Stimulated activated CD4-positive, alpha-beta T cell treated with anti-CD3 and anti-CD28 coated beads, Interleukin-4, amount 100 ng/mL, for 24 hours (primary cell): ENCODE measurements at regions not wholly inside any gene's neighbourhood (a gene's known extent, or its start where the extent isn't known, plus 50 kb on each side); places are given as distances from the start of the nearest gene placed in this dataset.

Experiments used
- DNase-seq: peaks from one replicate; pipeline ENCODE4 v3.0.0-alpha.2; 2020

- DNase-seq: no peak
Measured at GRCh38 chr4:19987746-19988145, 264.0 kb upstream of the SLIT2 start.

GRCh38 chr4:19983072-19983471 is 268.6 kb upstream of the SLIT2 start:
- no peak for DNase-seq

- no peak for DNase-seq
Measured at GRCh38 chr4:19982556-19982955, 269.1 kb upstream of the SLIT2 start.

- no peak for DNase-seq
Measured at GRCh38 chr4:19971829-19972228, 279.9 kb upstream of the SLIT2 start.

DNA sequence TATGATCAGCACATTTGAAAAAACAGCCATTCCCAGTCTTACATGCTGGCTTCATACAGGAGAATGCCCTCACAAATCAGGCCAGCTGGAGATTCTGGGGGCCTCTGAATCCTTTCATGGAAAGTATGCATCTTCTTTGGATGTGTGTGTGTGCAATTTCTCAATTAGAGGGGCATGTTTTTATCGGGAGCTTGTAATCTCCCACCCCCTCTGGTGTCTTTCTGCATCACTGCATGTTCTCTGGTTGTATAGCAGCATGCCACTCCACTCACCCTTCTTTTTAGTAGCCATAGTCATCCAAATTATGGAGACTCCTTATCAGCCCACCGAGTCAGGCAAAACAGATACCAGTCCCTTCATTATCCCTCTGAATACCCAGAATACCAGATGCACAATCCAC is 282.2 kb upstream of the SLIT2 start:
- no peak for DNase-seq

DNA sequence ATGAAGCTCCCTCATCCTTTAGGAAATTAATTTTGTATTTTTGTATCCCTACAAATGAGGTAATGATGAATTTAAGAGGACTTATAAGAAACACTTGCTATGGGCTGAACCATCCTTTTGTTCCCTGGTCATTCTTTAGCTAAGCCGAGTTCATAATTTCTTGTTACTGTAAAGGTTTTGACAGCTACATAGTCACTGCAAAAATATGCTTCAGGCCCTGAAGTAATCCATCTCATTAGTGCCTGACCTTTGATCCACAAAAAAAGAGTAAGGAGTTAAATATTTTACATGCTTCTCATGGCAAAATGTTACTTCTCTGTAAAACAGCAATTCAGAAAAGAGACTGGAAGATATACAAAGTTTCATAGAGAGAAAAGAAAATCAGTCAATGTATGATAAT is 290.6 kb upstream of the SLIT2 start:
- DNase-seq: no peak

GRCh38 chr4:19958848-19959247 is 292.9 kb upstream of the SLIT2 start:
- no peak for DNase-seq

DNA sequence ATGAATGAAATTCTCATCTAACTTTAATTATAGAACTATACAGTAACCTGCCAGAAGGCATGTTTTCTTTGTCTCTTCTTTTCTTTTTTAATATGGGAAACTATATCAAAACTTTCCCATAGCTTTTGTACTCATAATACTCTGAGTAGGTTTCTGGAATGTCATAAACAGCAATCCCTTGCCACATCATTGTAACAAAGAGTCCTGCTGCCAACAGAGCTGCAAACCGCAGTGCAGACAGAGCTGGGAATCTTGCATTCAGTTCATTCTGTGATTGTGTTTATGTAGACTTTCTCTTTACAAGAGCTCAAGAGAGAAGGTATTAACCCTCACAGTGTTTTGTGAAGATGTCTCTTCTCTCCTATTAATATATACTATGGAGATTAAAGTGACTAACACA is 304.4 kb upstream of the SLIT2 start:
- DNase-seq: no peak

GRCh38 chr4:19945979-19946380 is 305.7 kb upstream of the SLIT2 start:
- DNase-seq: no peak

DNA sequence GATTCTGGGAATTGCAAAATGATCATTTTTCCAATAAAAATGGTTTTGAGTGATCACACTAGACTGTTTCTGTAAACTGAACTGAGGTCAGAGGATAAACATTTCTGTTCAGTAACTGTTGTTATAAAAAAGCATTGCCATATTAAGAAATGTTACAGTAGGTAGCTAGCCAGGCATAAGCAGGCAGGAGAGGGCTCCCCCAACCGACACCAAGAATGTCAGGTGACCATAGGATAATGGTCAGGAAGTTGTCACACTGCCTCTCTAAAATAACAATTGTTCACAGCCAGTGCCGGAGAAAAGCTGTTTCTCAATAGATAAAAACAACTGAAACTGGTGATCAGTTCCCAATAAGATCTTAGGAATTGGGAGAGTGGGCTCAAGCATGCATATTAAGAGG is 306.2 kb upstream of the SLIT2 start:
- DNase-seq: no peak

DNA sequence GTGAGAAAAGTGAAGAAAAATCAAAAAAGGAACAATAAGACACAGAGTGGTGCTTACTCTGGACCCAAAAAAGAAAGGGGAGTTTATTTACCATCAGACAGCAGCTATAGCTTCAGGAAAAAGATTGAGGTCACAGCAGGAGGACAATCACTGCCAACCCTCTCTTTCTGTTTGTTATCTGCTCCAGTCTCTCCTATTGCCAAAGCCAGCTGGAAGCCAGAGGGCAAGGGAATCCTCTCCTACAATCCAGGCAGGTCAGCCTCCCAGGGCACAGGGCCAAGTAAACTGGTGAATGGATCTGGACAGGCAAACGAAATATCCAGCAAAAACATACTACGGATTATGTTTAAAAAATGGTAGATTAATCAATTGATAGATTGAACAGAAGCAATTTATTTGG is 306.9 kb upstream of the SLIT2 start:
- no peak for DNase-seq

- DNase-seq: no peak
Measured at GRCh38 chr4:19944251-19944650, 307.5 kb upstream of the SLIT2 start.

DNA sequence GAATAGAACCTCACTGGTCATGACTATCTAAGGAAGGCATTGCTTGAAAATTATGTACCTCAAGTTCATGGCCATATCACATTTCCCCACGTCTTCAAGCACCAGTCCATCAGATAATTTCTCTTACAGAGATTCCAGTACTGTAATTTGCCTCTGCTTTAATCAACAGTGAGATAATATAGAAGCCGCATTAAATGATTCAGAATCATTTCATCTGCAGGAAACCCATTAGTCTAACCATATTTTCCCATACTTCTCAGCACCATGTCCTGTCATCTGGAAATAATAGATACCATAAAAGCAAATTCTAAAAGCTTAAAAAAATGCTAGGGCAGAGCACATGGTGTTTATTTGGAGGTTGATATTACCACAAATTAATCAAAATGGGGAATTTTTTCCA is 310.3 kb upstream of the SLIT2 start:
- no peak for DNase-seq

GRCh38 chr4:19940861-19941260 is 310.8 kb upstream of the SLIT2 start:
- no peak for DNase-seq

DNA sequence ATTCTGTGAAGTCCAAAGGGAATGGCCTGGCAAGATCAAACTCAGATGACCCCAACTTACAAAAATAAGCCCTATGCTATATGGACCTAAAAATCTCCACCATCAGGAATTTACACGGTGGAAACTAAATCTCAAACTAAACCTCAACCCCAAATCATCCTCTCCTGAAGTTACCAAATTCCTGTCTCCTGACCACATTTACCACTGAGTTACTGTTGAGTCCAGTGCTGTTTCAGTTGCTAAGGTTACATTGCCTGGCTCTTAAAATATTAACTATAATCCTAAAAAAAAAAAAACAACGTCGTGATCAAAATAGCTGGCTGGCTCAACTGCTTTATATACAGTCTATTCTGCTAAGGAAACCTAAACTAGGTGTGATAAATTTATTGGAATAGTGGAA is 315.2 kb upstream of the SLIT2 start:
- no peak for DNase-seq

DNA sequence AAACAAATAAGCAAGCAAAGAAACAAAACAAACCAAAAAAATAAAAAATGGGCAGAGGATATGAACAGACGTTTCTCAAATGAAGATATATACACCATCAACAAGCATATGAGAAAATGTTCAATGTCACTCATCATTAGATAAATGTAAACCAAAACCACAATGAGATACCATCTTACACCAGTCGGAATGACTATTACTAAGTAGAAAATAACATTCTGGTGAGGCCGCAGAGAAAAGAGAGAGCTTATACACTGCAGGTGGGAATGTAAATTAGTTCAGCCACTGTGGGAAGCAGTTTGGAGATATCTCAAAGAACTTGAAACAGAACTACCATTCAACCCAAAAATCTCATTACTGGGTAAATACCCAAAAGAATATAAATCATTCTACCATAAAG is 321.0 kb upstream of the SLIT2 start:
- no peak for DNase-seq

DNA sequence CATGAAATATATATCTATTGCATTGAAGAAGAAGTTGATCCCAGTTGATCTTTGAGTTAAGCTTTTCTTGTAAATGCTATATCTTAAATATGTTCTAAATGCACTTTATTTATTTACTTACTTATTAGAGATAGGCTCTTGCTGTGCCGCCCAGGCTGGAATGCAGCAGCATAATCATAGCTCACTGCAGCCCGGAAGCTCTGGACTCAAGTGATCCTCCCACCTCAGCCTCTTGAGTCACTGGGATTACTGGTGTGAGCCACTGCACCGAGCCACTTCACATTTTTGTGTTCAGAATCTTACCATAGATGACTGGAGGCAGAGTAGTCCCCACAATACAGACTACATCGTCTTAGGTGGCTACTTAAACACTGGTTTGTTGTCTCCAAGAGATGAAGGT is 324.3 kb upstream of the SLIT2 start:
- DNase-seq: no peak

- DNase-seq: no peak
Measured at GRCh38 chr4:19925516-19925915, 326.2 kb upstream of the SLIT2 start.

DNA sequence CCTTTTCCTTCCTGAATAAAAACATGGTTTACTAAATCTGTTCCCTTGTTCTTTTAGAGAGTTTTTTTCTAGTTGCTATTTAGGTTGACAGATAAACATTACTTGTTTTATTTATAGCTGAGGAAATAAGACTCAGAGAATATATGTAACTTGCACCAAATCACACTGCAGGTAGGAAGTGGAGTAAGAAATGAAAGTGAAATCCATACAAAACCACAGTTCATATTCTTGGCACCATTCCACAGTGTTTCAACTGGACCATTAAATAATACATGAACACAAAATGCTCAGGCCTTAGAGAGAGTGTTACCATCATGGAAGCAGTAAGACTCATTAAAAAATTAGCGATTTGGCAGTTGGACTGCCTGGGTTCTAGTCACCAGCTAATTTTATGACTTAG is 326.9 kb upstream of the SLIT2 start:
- no peak for DNase-seq

- DNase-seq: no peak
Measured at GRCh38 chr4:19915276-19915675, 336.4 kb upstream of the SLIT2 start.

DNA sequence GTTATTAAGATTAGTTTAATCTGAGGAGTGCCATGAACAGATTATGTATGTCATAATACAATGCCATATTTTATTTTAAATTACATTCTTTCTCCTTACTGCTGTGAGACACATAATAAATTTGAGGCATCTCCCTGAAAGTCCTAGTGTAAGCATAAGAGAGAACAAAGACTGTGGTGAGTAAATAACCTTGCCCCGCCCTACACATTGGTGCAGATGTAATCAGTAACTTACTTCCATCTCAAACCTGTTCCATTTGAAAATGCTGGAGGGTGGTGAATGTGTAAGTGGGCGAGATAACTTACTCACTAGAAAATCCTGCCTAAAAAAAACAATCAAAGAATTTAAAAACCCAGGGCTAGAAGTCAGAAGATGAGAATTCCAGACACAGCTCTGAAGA is 338.1 kb upstream of the SLIT2 start:
- no peak for DNase-seq

- DNase-seq: no peak
Measured at GRCh38 chr4:19910861-19911525, 340.7 kb upstream of the SLIT2 start.

- DNase-seq: no peak
Measured at GRCh38 chr4:19905024-19905423, 346.7 kb upstream of the SLIT2 start.

- no peak for DNase-seq
Measured at GRCh38 chr4:19888587-19888986, 363.1 kb upstream of the SLIT2 start.

DNA sequence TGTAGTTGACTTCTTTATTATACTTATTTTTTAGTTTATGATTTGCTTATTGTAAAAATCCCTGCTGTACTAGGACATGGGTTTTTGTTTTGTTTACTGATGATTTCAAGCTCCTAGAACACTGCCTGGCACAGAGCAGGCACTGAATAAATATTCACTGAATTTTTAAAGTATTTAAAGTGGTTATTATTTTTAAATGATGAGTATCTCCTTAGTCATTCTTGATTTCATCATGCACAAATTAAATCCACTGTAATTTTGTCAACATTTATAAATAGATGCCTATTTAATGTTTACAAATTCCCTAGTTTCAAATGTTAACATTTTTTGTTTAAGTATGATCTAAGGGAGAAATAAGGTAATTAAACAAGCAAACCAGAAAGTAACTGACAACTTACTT is 367.9 kb upstream of the SLIT2 start:
- DNase-seq: no peak

GRCh38 chr4:19880206-19880605 is 371.5 kb upstream of the SLIT2 start:
- DNase-seq: no peak
